SK-N-SH (cell line): ENCODE measurements at regions not wholly inside any gene's neighbourhood (a gene's known extent, or its start where the extent isn't known, plus 50 kb on each side); places are given as distances from the start of the nearest gene placed in this dataset.

ENCODE experiments used
- CTCF ChIA-PET: fragments of 300-600, 350-600 bp; formaldehyde crosslinking; extraction: SDS; loops from one replicate; lab custom pipeline; 2021; lab: Yijun Ruan, JAX
- POLR2A ChIA-PET: fragments of 350-600 bp; sonication (Branson Sonifier 250); formaldehyde crosslinking; extraction: SDS; loops from one replicate; lab custom pipeline; 2020; ENCODE audit warnings: antibody characterized with exemption, inconsistent platforms; lab: Yijun Ruan, JAX
- DNase-seq: peaks from one replicate; pipeline ENCODE4 v3.0.0; 2012
- H2AFZ ChIP-seq: fragments of 200-600 bp; sonication (generic); 2 replicates; pipeline ENCODE4 v1.8.1; 2016; ENCODE audit warnings: antibody characterized with exemption, mild to moderate bottlenecking, low read depth
- H3F3A ChIP-seq: fragments of 200-600 bp; sonication (generic); replicated peaks from 2 replicates; pipeline ENCODE3; 2016; ENCODE audit warnings: antibody characterized with exemption, mild to moderate bottlenecking; ENCODE audit not compliant: insufficient read depth
- H3K27ac ChIP-seq, 2 experiments: fragments of 200-500 bp in 1 of 2; fragments of 200-600 bp in 1 of 2; sonication (Bioruptor generic) in 1 of 2; sonication (generic), shearing (Covaris generic) in 1 of 2; 2 replicates each; pipeline versions ENCODE4 v1.5.1 to v1.6.1; 2014 to 2016; ENCODE audit warnings: low read depth in 2 of 2, inconsistent platforms in 1 of 2, low read length in 1 of 2, mild to moderate bottlenecking in 1 of 2, mixed read lengths in 1 of 2
- H3K27me3 ChIP-seq: fragments of 200-600 bp; sonication (generic), shearing (Covaris generic); 2 replicates; pipeline ENCODE4 v1.6.1; 2016; ENCODE audit warnings: mixed run types; ENCODE audit not compliant: insufficient read depth
- H3K36me3 ChIP-seq, 2 experiments: fragments of 200-500 bp in 1 of 2; fragments of 200-600 bp in 1 of 2; sonication (Bioruptor generic) in 1 of 2; sonication (generic) in 1 of 2; replicated peaks in 1 of 2; 2 replicates each; pipeline versions ENCODE3 to v1.5.1; 2014 to 2016; ENCODE audit warnings: low read length in 1 of 2, mild to moderate bottlenecking in 1 of 2; ENCODE audit not compliant: insufficient read depth in 2 of 2, control insufficient read depth in 1 of 2
- H3K4me1 ChIP-seq, 2 experiments: fragments of 200-500 bp in 1 of 2; fragments of 200-600 bp in 1 of 2; sonication (Bioruptor generic) in 1 of 2; sonication (generic), shearing (Covaris generic) in 1 of 2; 2 replicates each; pipeline versions ENCODE4 v1.5.1 to v1.6.1; 2014 to 2016; ENCODE audit warnings: low read depth in 1 of 2, low read length in 1 of 2, mixed run types in 1 of 2; ENCODE audit not compliant: insufficient read depth in 2 of 2, control insufficient read depth in 1 of 2
- H3K4me2 ChIP-seq: fragments of 200-600 bp; sonication (generic), shearing (Covaris generic); 2 replicates; pipeline ENCODE4 v1.6.1; 2017; ENCODE audit warnings: mixed run types
- H3K4me3 ChIP-seq, 2 experiments: fragments of 200-500 bp in 1 of 2; fragments of 200-600 bp in 1 of 2; sonication (Bioruptor generic) in 1 of 2; sonication (generic), shearing (Covaris generic) in 1 of 2; 2 replicates each; pipeline versions ENCODE4 v1.5.1 to v1.8.1; 2014 to 2016; ENCODE audit warnings: low read depth in 2 of 2, inconsistent platforms in 1 of 2, low read length in 1 of 2, mild to moderate bottlenecking in 1 of 2, mixed read lengths in 1 of 2, moderate library complexity in 1 of 2
- H3K79me2 ChIP-seq: fragments of 200-600 bp; sonication (generic); 2 replicates; pipeline ENCODE4 v1.8.1; 2017; ENCODE audit warnings: mild to moderate bottlenecking; ENCODE audit not compliant: insufficient read depth
- H3K9ac ChIP-seq: fragments of 200-600 bp; sonication (generic); 2 replicates; pipeline ENCODE4 v1.6.1; 2017; ENCODE audit warnings: mixed run types
- H3K9me2 ChIP-seq: fragments of 200-600 bp; sonication (generic); 2 replicates; pipeline ENCODE4 v1.6.1; 2017; ENCODE audit warnings: mixed run types
- H3K9me3 ChIP-seq: fragments of 200-600 bp; sonication (generic); 2 replicates; pipeline ENCODE4 v1.6.1; 2017; ENCODE audit warnings: mixed run types, mild to moderate bottlenecking, moderate library complexity
- H4K20me1 ChIP-seq: fragments of 200-600 bp; sonication (generic); 2 replicates; pipeline ENCODE4 v1.6.1; 2017; ENCODE audit warnings: mild to moderate bottlenecking, mixed run types; ENCODE audit not compliant: insufficient read depth
- CHD2 ChIP-seq: fragments of 150-350 bp; IDR thresholded peaks from 2 replicates; pipeline ENCODE4 v1.6.1; 2018; ENCODE audit warnings: low read length; ENCODE audit not compliant: partially characterized antibody
- GABPA ChIP-seq: IDR thresholded peaks from 2 replicates; pipeline ENCODE4 v1.4.0; 2012; ENCODE audit warnings: low read depth, mild to moderate bottlenecking
- MXI1 ChIP-seq: IDR thresholded peaks from 2 replicates; pipeline ENCODE4 v1.6.1; 2012; ENCODE audit warnings: mild to moderate bottlenecking, low read depth, low read length, improper control_type of control experiment
- RFX5 ChIP-seq: IDR thresholded peaks from 2 replicates; pipeline ENCODE4 v1.6.1; 2012; ENCODE audit warnings: mild to moderate bottlenecking, improper control_type of control experiment, low read length
- YY1 ChIP-seq: IDR thresholded peaks from 2 replicates; pipeline ENCODE4 v1.4.0; 2012; ENCODE audit warnings: low read depth, mild to moderate bottlenecking
- WGBS: methylation state at CpG from one replicate; pipeline ENCODE4 v1.1.6; 2017; ENCODE audit warnings: low lambda C conversion rate; 5-methylcytosine and 5-hydroxymethylcytosine counted together
- TF ChIP-seq, protein P1 (sequence below): IDR thresholded peaks from 2 replicates; pipeline ENCODE4 v1.6.1; 2012; ENCODE audit warnings: mild to moderate bottlenecking, low read depth, low read length, moderate library complexity
- TF ChIP-seq, protein P2 (sequence below): fragments of 150-350 bp; IDR thresholded peaks from 2 replicates; pipeline ENCODE4 v1.6.1; 2017; ENCODE audit warnings: antibody characterized with exemption, low read length, low read depth, borderline replicate concordance
- TF ChIP-seq, protein P3 (sequence below): fragments of 200-600 bp; sonication (generic); IDR thresholded peaks from 2 replicates; pipeline ENCODE4 v1.6.1; 2017; ENCODE audit warnings: antibody characterized with exemption, mild to moderate bottlenecking, moderate library complexity
- TF ChIP-seq, protein P4 (sequence below): IDR thresholded peaks from 2 replicates; pipeline ENCODE4 v1.4.0; 2012; ENCODE audit warnings: low read depth, borderline replicate concordance

DNA sequence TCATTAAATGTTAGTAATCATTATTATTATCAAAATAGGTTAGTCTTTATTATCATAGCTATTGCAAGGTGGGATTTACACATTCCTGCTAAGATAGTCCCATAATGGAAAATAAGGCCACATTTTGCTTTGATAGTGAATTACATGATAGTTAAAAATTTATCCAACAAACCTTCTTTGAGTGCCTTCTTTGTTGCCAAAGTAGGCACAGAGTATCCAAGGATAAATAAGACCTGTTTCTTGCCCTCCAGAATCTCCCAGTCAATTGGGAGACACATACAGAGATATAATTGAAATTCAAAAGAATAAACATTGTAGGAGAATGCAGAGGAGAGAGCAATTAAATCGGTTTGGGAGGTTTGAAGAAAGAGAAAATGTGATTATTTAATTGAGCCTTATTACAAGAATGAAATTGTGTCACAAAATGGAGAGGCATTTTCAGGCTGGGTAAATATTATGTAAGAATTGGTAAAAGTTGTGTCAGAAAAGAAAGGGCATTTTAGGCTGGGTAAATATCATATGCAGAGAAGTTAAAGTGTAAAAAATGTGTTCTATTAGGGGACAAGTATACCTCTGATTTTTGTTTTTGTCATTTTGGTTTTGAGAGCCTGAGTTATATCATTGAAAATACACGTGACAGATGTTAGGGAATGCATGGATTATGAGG, 189.3 kb downstream of the POU4F1 start:
- no peak for DNase-seq
- Histone ChIP-seq H3K9me2 (no peaks in the 10 kb centered on the region), H4K20me1 (no peaks in the 10 kb centered on the region), H3F3A (no peaks in the 10 kb centered on the region), H3K4me3 (no peak overlapping the region), H3K9me3 (no peaks in the 10 kb centered on the region), H3K4me1 (no peaks in the 10 kb centered on the region), H3K36me3 (no peaks in the 10 kb centered on the region), H3K79me2 (no peaks in the 10 kb centered on the region), H3K4me2 (no peak overlapping the region), H3K27ac (no peak overlapping the region), H3K9ac (no peak overlapping the region), H2AFZ (no peak overlapping the region)
- ChIA-PET POLR2A (no interaction called here), CTCF (no interaction called here)
- 8% methylated on average over 2 of the region's 2 CpGs for WGBS
- TF ChIP-seq, protein P1, sequence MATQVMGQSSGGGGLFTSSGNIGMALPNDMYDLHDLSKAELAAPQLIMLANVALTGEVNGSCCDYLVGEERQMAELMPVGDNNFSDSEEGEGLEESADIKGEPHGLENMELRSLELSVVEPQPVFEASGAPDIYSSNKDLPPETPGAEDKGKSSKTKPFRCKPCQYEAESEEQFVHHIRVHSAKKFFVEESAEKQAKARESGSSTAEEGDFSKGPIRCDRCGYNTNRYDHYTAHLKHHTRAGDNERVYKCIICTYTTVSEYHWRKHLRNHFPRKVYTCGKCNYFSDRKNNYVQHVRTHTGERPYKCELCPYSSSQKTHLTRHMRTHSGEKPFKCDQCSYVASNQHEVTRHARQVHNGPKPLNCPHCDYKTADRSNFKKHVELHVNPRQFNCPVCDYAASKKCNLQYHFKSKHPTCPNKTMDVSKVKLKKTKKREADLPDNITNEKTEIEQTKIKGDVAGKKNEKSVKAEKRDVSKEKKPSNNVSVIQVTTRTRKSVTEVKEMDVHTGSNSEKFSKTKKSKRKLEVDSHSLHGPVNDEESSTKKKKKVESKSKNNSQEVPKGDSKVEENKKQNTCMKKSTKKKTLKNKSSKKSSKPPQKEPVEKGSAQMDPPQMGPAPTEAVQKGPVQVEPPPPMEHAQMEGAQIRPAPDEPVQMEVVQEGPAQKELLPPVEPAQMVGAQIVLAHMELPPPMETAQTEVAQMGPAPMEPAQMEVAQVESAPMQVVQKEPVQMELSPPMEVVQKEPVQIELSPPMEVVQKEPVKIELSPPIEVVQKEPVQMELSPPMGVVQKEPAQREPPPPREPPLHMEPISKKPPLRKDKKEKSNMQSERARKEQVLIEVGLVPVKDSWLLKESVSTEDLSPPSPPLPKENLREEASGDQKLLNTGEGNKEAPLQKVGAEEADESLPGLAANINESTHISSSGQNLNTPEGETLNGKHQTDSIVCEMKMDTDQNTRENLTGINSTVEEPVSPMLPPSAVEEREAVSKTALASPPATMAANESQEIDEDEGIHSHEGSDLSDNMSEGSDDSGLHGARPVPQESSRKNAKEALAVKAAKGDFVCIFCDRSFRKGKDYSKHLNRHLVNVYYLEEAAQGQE: no peak
- TF ChIP-seq CHD2 (no peak), GABPA (no peak), YY1 (no peak), RFX5 (no peak), MXI1 (no peak)
- TF ChIP-seq, protein P2, sequence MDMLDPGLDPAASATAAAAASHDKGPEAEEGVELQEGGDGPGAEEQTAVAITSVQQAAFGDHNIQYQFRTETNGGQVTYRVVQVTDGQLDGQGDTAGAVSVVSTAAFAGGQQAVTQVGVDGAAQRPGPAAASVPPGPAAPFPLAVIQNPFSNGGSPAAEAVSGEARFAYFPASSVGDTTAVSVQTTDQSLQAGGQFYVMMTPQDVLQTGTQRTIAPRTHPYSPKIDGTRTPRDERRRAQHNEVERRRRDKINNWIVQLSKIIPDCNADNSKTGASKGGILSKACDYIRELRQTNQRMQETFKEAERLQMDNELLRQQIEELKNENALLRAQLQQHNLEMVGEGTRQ: no peak
- TF ChIP-seq, protein P3, sequence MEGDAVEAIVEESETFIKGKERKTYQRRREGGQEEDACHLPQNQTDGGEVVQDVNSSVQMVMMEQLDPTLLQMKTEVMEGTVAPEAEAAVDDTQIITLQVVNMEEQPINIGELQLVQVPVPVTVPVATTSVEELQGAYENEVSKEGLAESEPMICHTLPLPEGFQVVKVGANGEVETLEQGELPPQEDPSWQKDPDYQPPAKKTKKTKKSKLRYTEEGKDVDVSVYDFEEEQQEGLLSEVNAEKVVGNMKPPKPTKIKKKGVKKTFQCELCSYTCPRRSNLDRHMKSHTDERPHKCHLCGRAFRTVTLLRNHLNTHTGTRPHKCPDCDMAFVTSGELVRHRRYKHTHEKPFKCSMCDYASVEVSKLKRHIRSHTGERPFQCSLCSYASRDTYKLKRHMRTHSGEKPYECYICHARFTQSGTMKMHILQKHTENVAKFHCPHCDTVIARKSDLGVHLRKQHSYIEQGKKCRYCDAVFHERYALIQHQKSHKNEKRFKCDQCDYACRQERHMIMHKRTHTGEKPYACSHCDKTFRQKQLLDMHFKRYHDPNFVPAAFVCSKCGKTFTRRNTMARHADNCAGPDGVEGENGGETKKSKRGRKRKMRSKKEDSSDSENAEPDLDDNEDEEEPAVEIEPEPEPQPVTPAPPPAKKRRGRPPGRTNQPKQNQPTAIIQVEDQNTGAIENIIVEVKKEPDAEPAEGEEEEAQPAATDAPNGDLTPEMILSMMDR: no peak
- TF ChIP-seq, protein P4, sequence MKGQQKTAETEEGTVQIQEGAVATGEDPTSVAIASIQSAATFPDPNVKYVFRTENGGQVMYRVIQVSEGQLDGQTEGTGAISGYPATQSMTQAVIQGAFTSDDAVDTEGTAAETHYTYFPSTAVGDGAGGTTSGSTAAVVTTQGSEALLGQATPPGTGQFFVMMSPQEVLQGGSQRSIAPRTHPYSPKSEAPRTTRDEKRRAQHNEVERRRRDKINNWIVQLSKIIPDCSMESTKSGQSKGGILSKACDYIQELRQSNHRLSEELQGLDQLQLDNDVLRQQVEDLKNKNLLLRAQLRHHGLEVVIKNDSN: no peak
- TF ChIP-seq, all 33 proteins: peak for 0
- H3K27me3 ChIP-seq: no peaks in the 10 kb centered on the region
